ENCODE measurements at regions not wholly inside any gene's neighbourhood (a gene's known extent, or its start where the extent isn't known, plus 50 kb on each side); places are given as distances from the start of the nearest gene placed in this dataset.
"Not testable (repeated sequence)": the region's sequence is repeated elsewhere in the genome, so short reads cannot be mapped to it uniquely, and the experiment has no call there.

DNA sequence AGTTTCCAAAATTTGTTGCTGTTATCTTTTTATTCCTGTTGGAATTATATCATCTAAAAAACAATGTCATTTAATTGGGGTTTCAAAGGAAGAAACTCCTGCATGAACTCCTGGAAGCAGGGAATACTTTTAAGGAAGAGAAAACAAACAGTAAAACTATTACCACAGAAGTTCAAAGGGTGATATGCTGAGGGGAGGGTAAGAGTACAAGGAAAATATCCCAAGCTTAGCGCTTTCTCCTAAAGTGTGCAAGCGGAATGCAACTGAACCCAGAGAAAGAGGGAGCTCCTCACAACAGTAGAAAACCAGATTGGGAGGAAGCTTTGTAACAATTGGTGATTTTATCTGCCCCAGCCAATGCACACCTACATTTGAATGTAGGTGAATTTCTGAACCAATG is 175.1 kb downstream of the NUFIP1 start:
- DNase-seq, result no peak

DNA sequence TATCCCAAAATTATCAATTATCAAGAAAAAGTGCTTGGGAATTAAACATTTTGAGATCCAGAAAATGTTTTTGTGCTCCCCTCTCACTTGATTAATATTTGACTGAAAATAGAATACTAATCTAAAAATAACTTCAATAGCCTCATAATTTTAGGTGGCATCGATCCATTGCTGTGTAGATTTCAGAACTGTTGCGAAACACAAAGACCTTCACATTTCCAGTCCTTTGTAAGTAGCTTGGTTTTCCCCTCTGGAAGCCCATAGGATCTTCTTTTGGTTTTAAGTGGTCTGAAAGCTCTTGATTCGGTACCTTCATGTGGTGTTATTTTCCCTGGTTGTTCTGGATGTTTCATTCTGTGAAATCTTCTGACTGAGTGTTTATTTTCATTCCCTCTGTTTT is 176.5 kb downstream of the NUFIP1 start:
- DNase-seq, result no peak

DNA sequence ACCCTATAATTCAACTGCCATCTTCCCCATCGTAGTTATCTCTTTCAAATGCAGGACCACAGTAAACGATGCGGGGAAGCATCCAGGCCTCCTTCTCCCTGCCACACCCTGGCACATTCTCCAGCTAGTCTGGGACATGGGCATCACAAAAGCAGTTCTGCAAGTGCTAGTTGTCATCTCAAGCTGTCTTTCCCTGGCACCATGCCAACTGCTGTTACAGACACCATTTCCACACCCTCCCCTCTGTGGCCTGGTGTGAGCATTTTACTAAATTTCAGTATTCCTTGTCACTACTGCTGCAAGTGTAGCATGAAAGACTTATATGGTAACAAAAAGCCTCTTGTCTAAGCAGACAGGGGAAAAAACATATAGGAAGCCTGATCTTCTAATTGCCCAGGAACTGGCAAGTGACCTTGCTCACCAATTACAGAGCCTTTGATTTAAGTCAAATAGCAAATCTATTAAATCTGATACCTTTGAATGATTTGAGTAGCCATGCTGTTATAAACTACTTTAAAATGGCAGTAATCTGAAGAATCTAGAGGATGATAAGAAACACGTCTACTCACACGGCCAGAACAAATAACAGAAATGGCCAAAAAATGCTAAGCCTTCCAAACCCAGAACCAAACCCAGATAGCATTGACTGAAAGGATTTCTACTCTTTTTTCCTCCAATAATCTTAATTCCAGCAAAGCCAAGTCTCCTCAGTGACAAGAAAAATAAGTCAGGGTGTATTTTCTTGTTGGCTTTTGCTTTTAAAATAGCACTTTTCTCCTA is 179.0 kb downstream of the NUFIP1 start:
- DNase-seq, result no peak

DNA sequence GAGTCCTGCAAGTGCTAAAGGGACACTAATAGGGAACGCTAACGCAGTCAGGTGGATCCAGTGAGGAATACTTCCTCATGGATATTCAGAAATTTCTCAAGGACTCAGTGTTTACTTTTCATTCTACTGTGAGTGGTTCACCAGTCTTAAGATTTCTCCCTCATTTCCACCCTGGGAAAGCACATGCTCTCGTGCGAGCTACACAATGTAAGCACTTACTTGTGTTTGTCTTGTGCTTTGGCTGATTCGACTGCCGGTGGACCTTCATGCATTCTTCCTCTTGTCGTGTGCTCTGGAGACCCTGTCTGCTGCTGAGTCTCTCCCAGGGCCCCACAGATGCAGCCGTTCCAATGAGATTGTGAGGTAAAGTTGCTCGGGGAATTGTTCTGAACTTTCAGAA is 180.1 kb downstream of the NUFIP1 start:
- no peak for DNase-seq

DNA sequence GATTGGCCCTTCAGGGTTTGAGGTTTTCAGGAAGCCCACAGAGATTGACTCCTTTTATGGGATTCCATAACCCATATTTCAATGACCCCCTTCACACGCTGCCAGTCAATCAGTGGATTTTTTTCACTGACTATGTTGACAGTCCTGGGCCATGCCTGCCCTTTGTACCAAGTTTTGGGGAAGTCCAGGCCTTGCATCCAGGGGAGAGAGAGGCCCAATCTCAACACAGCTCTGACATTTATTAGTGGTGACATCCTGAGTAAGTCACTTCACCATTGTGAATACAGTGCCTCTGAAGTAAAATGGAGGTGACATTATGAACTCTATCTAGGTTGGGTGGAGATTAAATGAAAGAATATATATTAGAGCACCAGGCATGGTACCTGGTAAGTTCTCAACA is 181.1 kb downstream of the NUFIP1 start:
- no peak for DNase-seq

DNA sequence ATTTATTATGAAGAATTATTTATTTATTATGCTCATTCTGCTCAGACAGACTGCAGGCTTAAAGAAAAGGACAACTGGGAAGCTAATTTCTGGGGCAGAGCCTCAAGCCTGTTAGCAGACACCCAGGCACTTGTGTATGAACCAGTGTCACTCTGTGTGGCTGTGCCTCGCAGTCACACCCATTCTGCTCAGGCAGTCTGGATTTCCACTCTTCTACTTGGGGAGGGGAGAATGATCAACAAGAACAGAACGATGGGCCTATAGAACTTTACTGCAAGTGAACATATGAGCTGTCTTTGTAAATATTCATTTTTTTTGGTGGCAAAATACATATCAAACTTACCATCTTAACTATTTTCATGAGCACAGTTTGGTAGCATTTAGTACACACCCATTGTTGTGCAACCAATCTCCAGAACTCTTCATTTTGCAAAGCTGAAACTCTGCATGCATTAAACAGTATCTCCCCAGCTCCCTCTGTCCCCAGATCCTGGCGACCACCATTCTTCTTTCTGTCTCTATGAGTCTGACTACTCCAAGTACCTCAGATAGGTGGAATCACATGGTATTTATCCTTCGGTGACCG is 181.7 kb downstream of the NUFIP1 start:
- DNase-seq, result no peak

DNA sequence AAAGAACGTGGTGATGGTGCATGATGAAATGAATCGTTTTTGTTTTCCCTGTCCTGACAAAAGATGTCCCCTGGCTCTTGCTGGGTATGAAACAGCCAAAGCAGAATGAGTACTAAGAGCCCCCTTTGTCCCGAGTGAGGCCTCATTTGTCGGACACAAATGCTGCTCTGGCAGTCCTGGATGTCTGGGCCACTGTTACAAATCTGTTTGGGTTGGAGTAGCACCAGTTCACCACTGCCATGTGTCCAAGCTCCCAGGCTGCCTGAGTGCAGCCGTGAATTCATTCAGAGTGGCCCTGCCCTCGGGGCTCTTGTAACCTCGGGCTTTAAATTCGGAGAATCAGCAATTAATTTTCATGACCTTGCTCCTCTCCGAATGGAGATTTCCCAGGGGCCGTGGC is 182.4 kb downstream of the NUFIP1 start:
- DNase-seq, result no peak

DNA sequence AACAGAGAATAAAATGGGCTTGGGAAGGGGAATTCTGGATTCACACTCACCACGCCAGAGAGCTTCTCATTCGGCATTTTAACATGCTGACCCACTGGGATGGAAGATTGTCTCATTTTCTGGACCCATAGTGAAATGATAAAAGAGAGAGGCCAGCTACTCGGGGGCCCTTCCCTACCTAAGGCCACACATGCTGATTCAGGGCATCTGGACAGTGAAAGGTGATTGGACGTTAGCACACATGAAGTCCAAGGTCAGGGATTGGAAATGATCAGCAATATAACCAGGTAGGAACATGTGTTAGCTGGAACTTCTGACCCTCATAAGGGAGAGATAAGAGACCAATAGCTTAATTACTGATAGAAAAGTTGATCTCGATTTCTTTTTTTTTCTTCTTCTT is 183.7 kb downstream of the NUFIP1 start:
- no peak for DNase-seq

DNA sequence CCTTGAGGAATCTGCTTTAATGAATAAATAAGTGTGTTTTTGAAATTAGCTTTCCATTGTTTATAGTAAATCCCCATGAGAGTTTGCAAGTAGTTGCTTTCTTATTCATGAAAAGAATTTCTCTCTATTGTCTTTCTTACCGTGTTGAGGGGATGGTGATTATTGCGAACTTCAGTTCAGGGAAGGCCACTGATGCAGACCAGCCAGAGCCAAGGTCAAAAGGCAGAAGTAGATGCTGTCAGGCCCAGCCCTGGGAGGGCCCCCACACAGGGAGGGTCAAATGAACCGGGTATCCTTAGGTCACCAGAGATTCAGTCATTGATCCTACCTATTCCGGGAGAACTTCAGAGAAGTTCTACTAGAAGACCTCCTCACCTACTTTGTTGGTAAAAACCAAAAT is 185.9 kb downstream of the NUFIP1 start:
- DNase-seq, result no peak

DNA sequence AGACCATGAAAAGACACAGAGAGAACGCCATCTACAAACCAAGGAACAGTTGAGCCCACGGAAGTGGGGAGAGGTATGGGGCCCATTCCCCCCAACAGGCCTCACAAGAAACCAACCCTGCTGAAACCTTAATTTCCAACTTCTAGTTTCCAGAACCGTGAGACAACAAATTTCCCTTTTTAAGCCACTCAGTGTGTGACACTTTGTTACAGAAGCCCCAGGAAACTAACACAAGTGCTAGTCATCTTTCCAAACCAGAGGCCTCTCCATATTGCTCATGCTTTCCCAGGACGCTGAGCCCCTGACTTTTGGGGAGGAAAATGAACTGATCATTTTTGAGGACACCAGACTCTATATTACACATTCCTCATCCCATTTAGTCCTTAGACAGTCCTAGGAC is 186.8 kb downstream of the NUFIP1 start:
- no peak for DNase-seq

DNA sequence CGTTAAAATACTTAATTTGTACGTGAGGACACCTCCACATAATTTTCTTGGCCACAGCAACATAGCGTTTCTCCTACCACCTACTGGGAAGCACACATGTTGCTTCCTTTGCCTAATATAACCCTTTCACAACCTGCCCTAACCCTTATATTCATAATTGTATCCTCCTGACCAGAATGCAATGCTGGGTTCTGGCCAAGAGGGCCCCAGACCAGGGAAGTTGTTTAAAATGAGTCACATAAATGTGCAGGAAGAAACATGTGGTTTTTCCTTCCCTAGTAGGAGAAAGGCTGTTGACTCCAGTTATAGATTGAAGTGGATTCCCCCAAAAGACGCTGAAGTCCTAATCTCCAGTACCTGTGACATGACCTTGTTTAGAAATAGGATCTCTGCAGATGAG is 187.3 kb downstream of the NUFIP1 start:
- no peak for DNase-seq

DNA sequence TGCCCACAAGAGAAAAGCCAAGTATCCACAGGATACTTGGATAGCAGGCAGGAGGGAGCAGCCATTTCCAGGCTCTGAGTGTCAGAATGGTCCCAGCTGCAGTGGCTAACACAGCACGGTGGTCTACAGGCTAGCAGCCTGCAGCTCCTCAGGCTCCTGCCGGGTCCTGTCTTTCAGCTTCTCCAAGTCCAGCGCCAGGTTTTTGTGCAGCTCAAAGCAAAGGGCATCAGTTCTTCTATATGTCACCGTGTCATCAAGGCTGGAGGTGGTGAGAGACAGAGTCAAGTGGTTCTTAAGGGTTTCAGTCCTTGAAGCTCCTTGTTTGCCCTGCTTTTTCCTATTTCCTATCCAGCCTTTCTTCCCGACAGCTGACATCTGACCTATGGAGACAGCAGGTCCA is 188.6 kb downstream of the NUFIP1 start:
- DNase-seq, result no peak

DNA sequence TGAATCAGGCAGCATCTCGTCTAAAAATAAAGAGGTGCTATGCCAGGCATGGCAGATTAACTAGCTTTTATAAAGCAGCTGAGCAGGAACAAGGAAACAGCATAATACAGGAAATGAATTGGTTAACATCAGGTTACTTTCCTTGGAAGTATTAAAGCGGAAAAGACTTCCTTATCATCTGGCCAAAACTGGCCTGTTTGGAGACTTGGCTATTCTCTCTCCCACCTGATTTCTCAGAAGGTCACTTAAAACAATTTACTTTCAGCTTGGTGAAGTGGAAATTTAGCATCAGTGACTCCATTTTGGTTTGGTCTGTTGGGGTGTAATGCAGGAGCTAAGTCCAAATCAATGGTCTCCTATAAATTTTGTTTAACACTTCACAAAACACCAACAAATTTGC is 191.6 kb downstream of the NUFIP1 start:
- no peak for DNase-seq

DNA sequence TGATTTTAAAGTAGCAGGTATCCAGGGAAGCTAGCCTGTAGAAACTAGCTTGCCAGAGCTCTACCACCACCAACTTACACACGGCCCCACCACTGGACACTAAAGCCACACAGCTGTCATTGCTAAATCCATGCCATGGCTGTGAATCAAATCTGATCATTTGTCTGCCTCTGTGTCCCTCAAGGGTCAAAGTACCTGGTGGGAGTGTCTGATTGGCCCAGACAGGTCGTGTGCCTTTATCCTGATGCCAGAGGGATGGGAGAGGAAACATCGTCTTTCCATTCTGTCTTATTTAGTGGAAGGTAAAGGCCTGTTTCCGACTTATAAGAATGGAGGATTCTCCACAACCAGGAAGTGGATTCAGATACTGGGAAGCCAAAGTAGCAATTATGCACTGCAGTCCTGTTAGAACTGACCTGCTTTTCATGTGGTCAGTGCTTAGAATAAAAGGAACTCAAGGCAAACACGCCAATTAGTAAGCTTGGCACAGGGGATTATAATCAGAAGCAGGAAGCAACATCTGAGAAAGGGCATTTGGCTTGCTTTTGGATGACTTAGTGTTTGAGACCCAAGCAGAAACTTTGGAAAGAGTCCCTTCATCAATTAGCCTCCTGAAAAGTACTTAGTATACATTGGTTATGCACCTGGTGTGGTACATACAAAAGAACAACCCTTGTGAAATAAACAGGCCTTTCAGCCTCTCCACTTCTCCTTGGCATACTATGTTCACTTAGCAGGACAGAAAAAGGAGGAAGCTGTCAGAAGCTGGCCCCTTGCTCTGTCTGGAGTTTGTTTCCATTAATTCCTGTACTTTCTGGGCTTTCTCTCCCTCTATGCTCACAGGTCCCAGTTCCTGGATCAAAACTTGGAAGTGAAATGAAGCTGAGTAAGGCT is 192.4 kb downstream of the NUFIP1 start:
- DNase-seq, result no peak

DNA sequence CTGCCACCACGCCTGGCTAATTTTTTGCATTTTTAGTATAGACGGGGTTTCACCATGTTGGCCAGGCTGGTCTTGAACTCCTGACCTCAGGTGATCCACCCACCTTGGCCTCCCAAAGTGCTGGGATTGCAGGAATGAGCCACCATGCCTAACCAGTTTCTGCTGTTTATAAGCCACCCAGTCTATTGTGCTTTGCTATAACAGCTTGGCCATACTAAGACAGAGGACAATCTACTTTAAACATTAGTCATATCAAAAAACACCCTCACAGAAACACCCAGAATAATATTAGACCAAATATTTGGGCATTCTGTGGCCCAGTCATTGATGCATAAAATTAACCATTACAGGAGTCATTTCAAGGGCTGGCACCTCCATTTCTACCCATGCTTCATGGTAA is 193.2 kb downstream of the NUFIP1 start:
- DNase-seq, result not testable (repeated sequence)

DNA sequence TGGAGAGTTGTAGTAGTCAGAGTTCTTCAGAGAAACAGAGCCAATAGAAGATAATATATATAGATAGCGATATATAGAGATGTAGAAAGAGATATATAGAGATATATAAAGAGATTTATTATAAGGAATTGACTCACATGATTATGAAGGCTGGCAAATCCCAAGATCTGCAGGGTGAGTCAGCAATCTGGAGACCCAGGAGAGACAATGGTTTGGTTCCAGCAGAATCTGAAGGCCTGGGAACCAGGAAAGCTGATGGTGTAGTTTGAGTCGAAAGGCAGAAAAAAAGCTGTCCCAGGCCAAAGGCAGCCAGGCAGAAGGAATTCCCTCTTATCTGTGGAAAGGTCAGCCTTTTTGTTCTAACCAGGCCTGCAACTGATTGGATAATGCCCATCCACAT is 194.1 kb downstream of the NUFIP1 start:
- no peak for DNase-seq

DNA sequence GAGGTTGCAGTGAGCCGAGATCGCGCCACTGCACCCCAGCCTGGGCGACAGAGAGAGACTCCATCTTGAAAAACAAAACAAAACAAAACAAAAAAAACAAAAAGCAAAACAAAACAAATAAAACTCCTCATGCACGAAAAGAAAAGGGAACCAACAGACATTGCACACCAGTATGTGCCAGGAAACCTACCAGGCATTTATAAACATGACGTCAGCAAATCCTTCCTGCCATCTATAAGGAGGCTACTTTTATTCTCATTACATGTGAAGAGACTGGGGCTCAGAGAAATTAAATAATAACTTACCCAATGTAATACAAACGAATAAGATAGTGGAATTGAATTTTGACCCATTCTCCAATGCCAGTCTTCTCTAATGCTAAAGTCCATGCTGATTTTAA is 197.2 kb downstream of the NUFIP1 start:
- no peak for DNase-seq

DNA sequence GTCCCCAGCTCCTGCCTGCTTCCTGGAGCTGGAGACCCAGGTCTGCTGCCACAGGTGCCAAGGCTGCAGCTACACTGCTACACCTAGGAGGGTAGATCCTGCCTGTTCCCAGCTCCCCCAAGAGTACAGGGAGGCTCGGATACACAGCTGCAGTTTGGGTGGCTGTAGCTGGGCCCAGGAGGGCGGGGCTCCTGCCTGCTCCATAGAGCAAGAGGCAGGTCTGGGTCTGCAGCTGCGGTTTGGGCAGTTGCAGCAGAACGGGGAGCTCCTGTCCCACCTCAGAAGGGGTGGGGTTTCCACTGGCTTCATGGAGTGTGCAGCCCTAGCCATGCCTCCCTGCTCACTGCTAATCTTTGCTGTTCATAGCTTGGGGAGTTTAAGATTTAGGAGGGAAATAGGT is 199.0 kb downstream of the NUFIP1 start:
- no peak for DNase-seq

DNA sequence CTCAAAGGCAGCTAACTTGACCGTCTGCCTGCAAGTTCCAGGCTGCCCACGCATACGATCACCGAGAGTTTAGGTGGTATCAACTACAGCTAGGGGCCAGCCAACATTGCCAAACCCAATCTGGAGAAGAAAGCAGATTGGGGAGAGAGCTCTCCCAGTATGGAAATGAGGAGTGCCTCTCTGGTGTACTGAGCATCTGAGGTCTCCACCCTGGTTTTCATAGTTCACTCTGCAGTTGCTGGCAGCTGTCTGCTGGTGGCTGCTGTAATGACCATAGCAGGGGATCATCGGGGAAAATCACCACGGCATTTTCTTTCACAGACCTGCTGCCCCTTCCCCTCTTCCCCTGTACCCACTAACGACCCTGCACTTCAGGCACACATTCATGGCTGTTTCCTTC is 201.7 kb downstream of the NUFIP1 start:
- no peak for DNase-seq

DNA sequence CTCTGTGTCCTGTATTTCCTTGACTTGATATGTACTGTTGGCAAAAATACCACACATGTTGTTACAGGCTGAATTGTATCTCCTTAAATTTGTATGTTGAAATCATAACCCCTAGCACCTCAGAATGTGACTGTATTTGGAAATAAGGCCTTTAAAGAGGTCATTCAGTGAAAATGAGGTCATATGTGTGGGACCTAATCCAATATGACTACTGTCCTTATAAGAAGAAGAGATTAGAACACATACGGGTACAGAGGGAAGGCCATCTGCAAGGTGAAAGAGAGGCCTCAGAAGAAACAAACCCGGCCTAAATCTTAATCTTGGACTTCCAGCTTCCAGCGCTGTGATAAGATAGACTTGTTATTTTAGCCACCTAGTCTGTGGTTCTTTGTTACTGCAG is 202.5 kb downstream of the NUFIP1 start:
- DNase-seq, result no peak

DNA sequence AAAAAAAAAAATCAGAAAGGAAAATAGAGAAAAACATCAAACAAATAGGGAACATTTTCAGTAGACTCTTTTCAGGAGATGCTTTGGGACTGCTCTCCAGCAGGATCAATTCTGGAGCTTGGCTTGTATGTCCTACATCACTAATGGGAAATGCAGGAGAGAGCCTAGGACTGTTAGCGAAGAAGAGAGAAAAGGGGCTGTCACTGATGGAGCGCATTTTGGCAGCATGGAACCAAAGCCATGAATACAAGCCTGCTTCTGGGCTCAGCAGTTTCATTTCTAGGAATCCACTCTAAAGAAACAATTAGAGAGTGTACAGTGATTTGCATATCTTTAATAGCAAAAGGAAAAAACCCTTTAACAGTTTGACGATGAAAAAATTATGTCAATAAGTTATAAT is 203.9 kb downstream of the NUFIP1 start:
- no peak for DNase-seq

DNA sequence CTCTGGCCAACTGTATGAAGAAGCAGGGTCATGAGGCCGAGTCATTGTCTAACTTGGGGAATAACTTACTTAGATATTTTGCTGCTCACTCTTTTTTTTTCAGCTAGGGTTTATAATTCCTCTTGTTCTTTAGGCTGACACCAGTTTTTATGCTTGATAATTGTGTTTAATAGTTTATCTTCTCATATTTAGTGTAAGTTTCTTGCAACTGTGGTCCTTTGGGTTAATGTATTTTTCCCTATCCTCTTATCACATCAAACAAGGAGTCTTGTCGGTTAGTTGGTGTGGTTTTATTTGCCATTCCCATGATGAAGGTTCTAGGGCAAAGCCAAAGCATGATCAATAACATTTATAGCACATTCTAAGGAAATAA is 204.6 kb downstream of the NUFIP1 start:
- no peak for DNase-seq
